HEK293 (cell line): ENCODE measurements at regions not wholly inside any gene's neighbourhood (a gene's known extent, or its start where the extent isn't known, plus 50 kb on each side); places are given as distances from the start of the nearest gene placed in this dataset.

Source experiments
- ATF2 ChIP-seq: fragments of 450-650 bp; formaldehyde crosslinking; IDR thresholded peaks from 2 replicates; pipeline ENCODE4 v1.5.1; 2016; ENCODE audit warnings: missing biosample characterization, missing genetic modification characterization, low read depth
- INSM2 ChIP-seq: fragments of 450-650 bp; formaldehyde crosslinking; IDR thresholded peaks from 2 replicates; pipeline ENCODE4 v1.5.1; 2016; ENCODE audit warnings: missing biosample characterization, missing genetic modification characterization
- KLF1 ChIP-seq: fragments of 450-650 bp; formaldehyde crosslinking; IDR thresholded peaks from 2 replicates; pipeline ENCODE4 v1.5.1; 2016; ENCODE audit warnings: missing biosample characterization, missing genetic modification characterization
- YY1 ChIP-seq: fragments of 450-650 bp; formaldehyde crosslinking; IDR thresholded peaks from 2 replicates; pipeline ENCODE4 v1.5.1; 2018; ENCODE audit warnings: missing biosample characterization, missing genetic modification characterization
- ZBTB7A ChIP-seq: fragments of 450-650 bp; formaldehyde crosslinking; IDR thresholded peaks from 2 replicates; pipeline ENCODE4 v1.5.1; 2016; ENCODE audit warnings: low read depth, missing biosample characterization, missing genetic modification characterization
- ZNF350 ChIP-seq: fragments of 450-650 bp; formaldehyde crosslinking; IDR thresholded peaks from 2 replicates; pipeline ENCODE4 v1.5.0; 2017; ENCODE audit warnings: missing biosample characterization, mild to moderate bottlenecking, missing genetic modification characterization
- ZNF423 ChIP-seq: fragments of 450-650 bp; formaldehyde crosslinking; IDR thresholded peaks from 2 replicates; pipeline ENCODE4 v1.5.1; 2016; ENCODE audit warnings: missing biosample characterization, missing genetic modification characterization
- ZNF610 ChIP-seq: fragments of 450-650 bp; formaldehyde crosslinking; IDR thresholded peaks from 2 replicates; pipeline ENCODE4 v1.5.1; 2016; ENCODE audit warnings: missing biosample characterization, missing genetic modification characterization, borderline replicate concordance
- TF ChIP-seq, protein P1 (sequence below): fragments of 450-650 bp; formaldehyde crosslinking; IDR thresholded peaks from 2 replicates; pipeline ENCODE4 v1.5.1; 2016; ENCODE audit warnings: missing biosample characterization, missing genetic modification characterization, low read depth
- TF ChIP-seq, protein P2 (sequence below): fragments of 450-650 bp; formaldehyde crosslinking; IDR thresholded peaks from 2 replicates; pipeline ENCODE4 v1.5.1; 2016; ENCODE audit warnings: missing biosample characterization, missing genetic modification characterization
- TF ChIP-seq, protein P3 (sequence below): fragments of 450-650 bp; formaldehyde crosslinking; IDR thresholded peaks from 2 replicates; pipeline ENCODE4 v1.5.1; 2016; ENCODE audit warnings: missing biosample characterization, missing genetic modification characterization

DNA sequence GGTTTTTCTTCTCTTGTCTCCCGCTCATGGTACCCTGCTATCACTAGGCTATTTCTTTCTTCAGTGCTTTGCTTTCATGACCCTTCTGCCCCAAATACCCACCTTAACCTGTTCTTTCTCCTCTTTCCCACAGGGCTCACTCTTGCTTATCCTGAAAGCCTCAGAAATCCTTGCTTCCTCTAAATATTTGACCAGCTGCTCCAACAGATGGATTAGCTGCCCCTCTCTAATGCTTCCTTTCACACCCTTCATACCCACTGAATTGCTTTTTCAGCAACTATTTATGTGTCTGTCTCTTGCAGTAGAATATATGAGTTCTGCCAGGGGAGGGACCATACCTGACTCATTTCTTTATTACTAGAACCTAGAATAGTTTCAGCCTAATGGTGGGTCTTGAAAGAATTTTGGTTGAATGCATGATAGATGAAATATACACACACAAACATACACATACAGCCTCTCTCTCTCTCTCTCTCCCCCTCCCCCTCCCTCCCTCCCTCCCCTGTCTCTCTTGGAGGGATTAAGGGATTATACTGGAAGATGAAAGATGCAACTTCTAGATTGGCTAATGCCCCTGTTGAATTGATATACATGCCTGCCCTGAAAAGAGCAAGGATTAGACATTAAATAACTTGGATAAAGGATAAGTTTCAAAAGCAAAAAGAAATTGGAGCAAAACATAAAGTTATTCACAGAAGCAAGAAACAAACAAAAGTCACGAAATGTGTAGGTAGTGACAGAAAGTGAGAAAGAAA lies 95.0 kb upstream of the GADL1 start:
- TF ChIP-seq, protein P1, sequence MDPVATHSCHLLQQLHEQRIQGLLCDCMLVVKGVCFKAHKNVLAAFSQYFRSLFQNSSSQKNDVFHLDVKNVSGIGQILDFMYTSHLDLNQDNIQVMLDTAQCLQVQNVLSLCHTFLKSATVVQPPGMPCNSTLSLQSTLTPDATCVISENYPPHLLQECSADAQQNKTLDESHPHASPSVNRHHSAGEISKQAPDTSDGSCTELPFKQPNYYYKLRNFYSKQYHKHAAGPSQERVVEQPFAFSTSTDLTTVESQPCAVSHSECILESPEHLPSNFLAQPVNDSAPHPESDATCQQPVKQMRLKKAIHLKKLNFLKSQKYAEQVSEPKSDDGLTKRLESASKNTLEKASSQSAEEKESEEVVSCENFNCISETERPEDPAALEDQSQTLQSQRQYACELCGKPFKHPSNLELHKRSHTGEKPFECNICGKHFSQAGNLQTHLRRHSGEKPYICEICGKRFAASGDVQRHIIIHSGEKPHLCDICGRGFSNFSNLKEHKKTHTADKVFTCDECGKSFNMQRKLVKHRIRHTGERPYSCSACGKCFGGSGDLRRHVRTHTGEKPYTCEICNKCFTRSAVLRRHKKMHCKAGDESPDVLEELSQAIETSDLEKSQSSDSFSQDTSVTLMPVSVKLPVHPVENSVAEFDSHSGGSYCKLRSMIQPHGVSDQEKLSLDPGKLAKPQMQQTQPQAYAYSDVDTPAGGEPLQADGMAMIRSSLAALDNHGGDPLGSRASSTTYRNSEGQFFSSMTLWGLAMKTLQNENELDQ (tag by site-specific recombination) = no peak
- TF ChIP-seq, protein P2, sequence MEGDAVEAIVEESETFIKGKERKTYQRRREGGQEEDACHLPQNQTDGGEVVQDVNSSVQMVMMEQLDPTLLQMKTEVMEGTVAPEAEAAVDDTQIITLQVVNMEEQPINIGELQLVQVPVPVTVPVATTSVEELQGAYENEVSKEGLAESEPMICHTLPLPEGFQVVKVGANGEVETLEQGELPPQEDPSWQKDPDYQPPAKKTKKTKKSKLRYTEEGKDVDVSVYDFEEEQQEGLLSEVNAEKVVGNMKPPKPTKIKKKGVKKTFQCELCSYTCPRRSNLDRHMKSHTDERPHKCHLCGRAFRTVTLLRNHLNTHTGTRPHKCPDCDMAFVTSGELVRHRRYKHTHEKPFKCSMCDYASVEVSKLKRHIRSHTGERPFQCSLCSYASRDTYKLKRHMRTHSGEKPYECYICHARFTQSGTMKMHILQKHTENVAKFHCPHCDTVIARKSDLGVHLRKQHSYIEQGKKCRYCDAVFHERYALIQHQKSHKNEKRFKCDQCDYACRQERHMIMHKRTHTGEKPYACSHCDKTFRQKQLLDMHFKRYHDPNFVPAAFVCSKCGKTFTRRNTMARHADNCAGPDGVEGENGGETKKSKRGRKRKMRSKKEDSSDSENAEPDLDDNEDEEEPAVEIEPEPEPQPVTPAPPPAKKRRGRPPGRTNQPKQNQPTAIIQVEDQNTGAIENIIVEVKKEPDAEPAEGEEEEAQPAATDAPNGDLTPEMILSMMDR (tag by site-specific recombination) = no peak
- no peak for TF ChIP-seq ZBTB7A (tag by site-specific recombination)
- TF ChIP-seq YY1 = no peak
- TF ChIP-seq ATF2 (tag by site-specific recombination) = no peak
- no peak for TF ChIP-seq INSM2 (tag by site-specific recombination)
- no peak for TF ChIP-seq ZNF610 (tag by site-specific recombination)
- TF ChIP-seq ZNF350 (tag by site-specific recombination) = no peak
- TF ChIP-seq KLF1 (tag by site-specific recombination) = no peak
- no peak for TF ChIP-seq ZNF423 (tag by site-specific recombination)
- TF ChIP-seq, protein P3, sequence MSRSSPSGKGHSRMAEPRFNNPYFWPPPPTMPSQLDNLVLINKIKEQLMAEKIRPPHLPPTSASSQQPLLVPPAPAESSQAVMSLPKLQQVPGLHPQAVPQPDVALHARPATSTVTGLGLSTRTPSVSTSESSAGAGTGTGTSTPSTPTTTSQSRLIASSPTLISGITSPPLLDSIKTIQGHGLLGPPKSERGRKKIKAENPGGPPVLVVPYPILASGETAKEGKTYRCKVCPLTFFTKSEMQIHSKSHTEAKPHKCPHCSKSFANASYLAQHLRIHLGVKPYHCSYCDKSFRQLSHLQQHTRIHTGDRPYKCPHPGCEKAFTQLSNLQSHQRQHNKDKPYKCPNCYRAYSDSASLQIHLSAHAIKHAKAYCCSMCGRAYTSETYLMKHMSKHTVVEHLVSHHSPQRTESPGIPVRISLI (tag by site-specific recombination) = no peak
